ENCODE measurements at regions not wholly inside any gene's neighbourhood (a gene's known extent, or its start where the extent isn't known, plus 50 kb on each side); places are given as distances from the start of the nearest gene placed in this dataset.

DNA sequence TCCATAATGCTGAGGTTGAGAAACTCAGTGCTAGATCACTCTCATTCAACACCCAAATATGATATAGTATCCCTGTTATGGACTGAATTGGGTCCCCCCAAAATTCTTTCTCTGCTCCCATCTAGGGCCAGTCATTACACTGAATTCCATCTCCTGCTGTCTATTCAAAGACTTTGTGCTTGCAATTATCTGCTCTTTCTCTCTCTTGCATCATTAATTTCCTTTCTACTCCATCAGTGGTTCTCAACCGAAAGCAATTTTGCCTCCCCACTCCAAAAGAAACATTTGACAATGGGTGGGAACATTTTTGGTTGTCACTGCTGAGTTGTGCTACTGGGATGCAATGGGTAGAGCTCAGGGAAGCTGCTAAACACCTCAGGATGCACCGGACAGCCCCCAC, 271.5 kb upstream of the CDYL start:
- H2BK120ac ChIP-seq (ENCODE audit: low read depth, low read length), result no peak overlapping the region
- no peak overlapping the region for H3K4me3 ChIP-seq (ENCODE audit: low read length in 2 of 2)
- no peaks in the 10 kb centered on the region for H3K9me3 ChIP-seq (replicated peaks in 1 of 2; ENCODE audit: control insufficient read depth in 2 of 2, insufficient read depth in 1 of 2, low read depth in 1 of 2, low read length in 2 of 2)
- H2AFZ ChIP-seq (ENCODE audit: low read length), result no peak overlapping the region
- no peaks in the 10 kb centered on the region for H3K79me1 ChIP-seq (ENCODE audit: low read depth, low read length)
- H4K8ac ChIP-seq (ENCODE audit: low read depth, low read length), result no peak overlapping the region
- no peak overlapping the region for H4K91ac ChIP-seq (ENCODE audit: low read depth, low read length, poor library complexity)
- H3K36me3 ChIP-seq (replicated peaks in 1 of 2; ENCODE audit: control insufficient read depth in 2 of 2, insufficient read depth in 2 of 2, low read length in 2 of 2), result no peaks in the 10 kb centered on the region
- no peak overlapping the region for H2BK15ac ChIP-seq (ENCODE audit: low read length)
- no peak overlapping the region for H3K4me2 ChIP-seq (ENCODE audit: insufficient read depth, low read length, poor library complexity, severe bottlenecking)
- H3K9ac ChIP-seq (ENCODE audit: low read depth, low read length, poor library complexity), result no peak overlapping the region
- no peak overlapping the region for H2AK5ac ChIP-seq (ENCODE audit: low read depth, low read length)
- no peak for DNase-seq (ENCODE audit: low spot score)
- no peak overlapping the region for H3K14ac ChIP-seq (ENCODE audit: low read length)
- no CpG with 5 or more reads among the region's 2 CpGs for WGBS, 2 donors (ENCODE audit: extremely low coverage in 2 of 2, insufficient read length in 2 of 2, insufficient replicate concordance in 1 of 2)
- H3K18ac ChIP-seq (ENCODE audit: low read length), result no peak overlapping the region
- H3K4ac ChIP-seq (ENCODE audit: low read length), result no peak overlapping the region
- H3K4me1 ChIP-seq (ENCODE audit: control insufficient read depth in 2 of 2, insufficient read depth in 1 of 2, low read depth in 1 of 2, low read length in 2 of 2), result peaks cover 0 to 2% of the 10 kb centered on the region in 2 donors
- no peak overlapping the region for H2BK5ac ChIP-seq (ENCODE audit: low read length)
- no peak overlapping the region for H3K23ac ChIP-seq (ENCODE audit: low read depth, low read length, poor library complexity)
- H3K27ac ChIP-seq (replicated peaks; ENCODE audit: low read length), result no peak overlapping the region
- no peak overlapping the region for H2BK12ac ChIP-seq (ENCODE audit: low read length)
- no peaks in the 10 kb centered on the region for H3K27me3 ChIP-seq (ENCODE audit: control insufficient read depth in 3 of 3, insufficient read depth in 3 of 3, low read depth in 1 of 3, low read length in 3 of 3)

DNA sequence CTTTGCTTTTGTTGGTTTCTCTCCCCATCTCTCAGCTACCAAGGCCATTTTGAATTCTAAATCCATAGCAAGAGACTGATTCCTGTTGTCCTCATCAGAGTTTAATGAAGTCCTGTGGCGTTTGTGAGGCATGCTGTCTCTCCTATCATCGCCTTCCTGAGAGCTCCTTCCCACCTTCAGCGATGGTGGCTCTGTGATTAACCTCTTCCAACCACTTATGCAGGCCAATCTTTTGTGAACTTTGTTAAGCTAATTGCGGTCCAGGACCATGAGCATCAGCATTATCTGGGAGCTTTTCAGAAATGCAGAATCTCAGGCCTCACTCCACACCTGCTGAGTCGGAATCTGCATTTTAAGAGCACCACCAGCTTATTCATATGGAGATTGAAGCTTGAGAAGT, 272.5 kb upstream of the CDYL start:
- no peaks in the 10 kb centered on the region for H3K27me3 ChIP-seq (ENCODE audit: control insufficient read depth in 3 of 3, insufficient read depth in 3 of 3, low read depth in 1 of 3, low read length in 3 of 3)
- H4K91ac ChIP-seq (ENCODE audit: low read depth, low read length, poor library complexity), result no peak overlapping the region
- H3K79me1 ChIP-seq (ENCODE audit: low read depth, low read length), result no peaks in the 10 kb centered on the region
- H2AFZ ChIP-seq (ENCODE audit: low read length), result no peak overlapping the region
- H2BK12ac ChIP-seq (ENCODE audit: low read length), result no peak overlapping the region
- H3K27ac ChIP-seq (replicated peaks; ENCODE audit: low read length), result no peak overlapping the region
- H3K4me3 ChIP-seq (ENCODE audit: low read length in 2 of 2), result no peak overlapping the region
- H2BK5ac ChIP-seq (ENCODE audit: low read length), result no peak overlapping the region
- H3K36me3 ChIP-seq (replicated peaks in 1 of 2; ENCODE audit: control insufficient read depth in 2 of 2, insufficient read depth in 2 of 2, low read length in 2 of 2), result no peaks in the 10 kb centered on the region
- H2AK5ac ChIP-seq (ENCODE audit: low read depth, low read length), result no peak overlapping the region
- H3K9ac ChIP-seq (ENCODE audit: low read depth, low read length, poor library complexity), result no peak overlapping the region
- WGBS, 2 donors (ENCODE audit: extremely low coverage in 2 of 2, insufficient read length in 2 of 2, insufficient replicate concordance in 1 of 2), result no CpG with 5 or more reads among the region's 5 CpGs
- H3K4me1 ChIP-seq (ENCODE audit: control insufficient read depth in 2 of 2, insufficient read depth in 1 of 2, low read depth in 1 of 2, low read length in 2 of 2), result peaks cover 0 to 2% of the 10 kb centered on the region in 2 donors
- H3K4me2 ChIP-seq (ENCODE audit: insufficient read depth, low read length, poor library complexity, severe bottlenecking), result no peak overlapping the region
- H3K14ac ChIP-seq (ENCODE audit: low read length), result no peak overlapping the region
- H2BK15ac ChIP-seq (ENCODE audit: low read length), result no peak overlapping the region
- no peak overlapping the region for H3K18ac ChIP-seq (ENCODE audit: low read length)
- DNase-seq (ENCODE audit: low spot score), result no peak
- H3K4ac ChIP-seq (ENCODE audit: low read length), result no peak overlapping the region
- H4K8ac ChIP-seq (ENCODE audit: low read depth, low read length), result no peak overlapping the region
- H3K23ac ChIP-seq (ENCODE audit: low read depth, low read length, poor library complexity), result no peak overlapping the region
- no peaks in the 10 kb centered on the region for H3K9me3 ChIP-seq (replicated peaks in 1 of 2; ENCODE audit: control insufficient read depth in 2 of 2, insufficient read depth in 1 of 2, low read depth in 1 of 2, low read length in 2 of 2)
- no peak overlapping the region for H2BK120ac ChIP-seq (ENCODE audit: low read depth, low read length)

DNA sequence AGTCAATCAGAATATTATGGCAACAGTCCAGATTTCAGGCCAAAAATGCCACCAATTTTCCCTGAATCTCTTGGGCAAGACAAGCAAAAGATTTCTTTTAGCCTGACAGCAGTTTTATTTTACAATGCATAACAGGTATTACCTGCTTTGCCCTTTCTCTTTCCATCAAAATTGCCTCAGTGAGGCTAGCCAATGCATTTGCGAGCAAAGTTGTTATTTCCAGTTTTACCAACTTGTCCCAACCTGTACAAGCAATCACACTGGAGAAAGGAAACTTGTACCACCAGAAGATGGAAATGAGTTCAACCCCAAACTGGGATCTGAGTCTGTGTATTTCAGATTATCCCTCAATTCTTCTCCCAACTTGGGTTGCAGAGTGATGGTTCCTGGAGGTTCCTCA, 279.9 kb upstream of the CDYL start:
- Histone ChIP-seq H3K4me1 (ENCODE audit: control insufficient read depth in 2 of 2, insufficient read depth in 1 of 2, low read depth in 1 of 2, low read length in 2 of 2) (no peaks in the 10 kb centered on the region), H2BK12ac (ENCODE audit: low read length) (no peak overlapping the region), H3K14ac (ENCODE audit: low read length) (no peak overlapping the region), H3K36me3 (replicated peaks in 1 of 2; ENCODE audit: control insufficient read depth in 2 of 2, insufficient read depth in 2 of 2, low read length in 2 of 2) (no peaks in the 10 kb centered on the region), H2AFZ (ENCODE audit: low read length) (no peak overlapping the region), H4K8ac (ENCODE audit: low read depth, low read length) (no peak overlapping the region), H3K4me3 (ENCODE audit: low read length in 2 of 2) (no peak overlapping the region), H3K4ac (ENCODE audit: low read length) (no peak overlapping the region), H3K79me1 (ENCODE audit: low read depth, low read length) (no peaks in the 10 kb centered on the region), H2BK15ac (ENCODE audit: low read length) (no peak overlapping the region), H4K91ac (ENCODE audit: low read depth, low read length, poor library complexity) (no peak overlapping the region), H3K4me2 (ENCODE audit: insufficient read depth, low read length, poor library complexity, severe bottlenecking) (no peak overlapping the region), H2BK5ac (ENCODE audit: low read length) (no peak overlapping the region), H3K27me3 (ENCODE audit: control insufficient read depth in 3 of 3, insufficient read depth in 3 of 3, low read depth in 1 of 3, low read length in 3 of 3) (no peaks in the 10 kb centered on the region), H2BK120ac (ENCODE audit: low read depth, low read length) (no peak overlapping the region), H3K9ac (ENCODE audit: low read depth, low read length, poor library complexity) (no peak overlapping the region), H3K23ac (ENCODE audit: low read depth, low read length, poor library complexity) (no peak overlapping the region), H3K9me3 (replicated peaks in 1 of 2; ENCODE audit: control insufficient read depth in 2 of 2, insufficient read depth in 1 of 2, low read depth in 1 of 2, low read length in 2 of 2) (no peaks in the 10 kb centered on the region), H3K18ac (ENCODE audit: low read length) (no peak overlapping the region), H3K27ac (replicated peaks; ENCODE audit: low read length) (no peak overlapping the region), H2AK5ac (ENCODE audit: low read depth, low read length) (no peak overlapping the region)
- DNase-seq (ENCODE audit: low spot score), result no peak
- WGBS, 2 donors (ENCODE audit: extremely low coverage in 2 of 2, insufficient read length in 2 of 2, insufficient replicate concordance in 1 of 2), result no CpG with 5 or more reads among the region's 1 CpG

DNA sequence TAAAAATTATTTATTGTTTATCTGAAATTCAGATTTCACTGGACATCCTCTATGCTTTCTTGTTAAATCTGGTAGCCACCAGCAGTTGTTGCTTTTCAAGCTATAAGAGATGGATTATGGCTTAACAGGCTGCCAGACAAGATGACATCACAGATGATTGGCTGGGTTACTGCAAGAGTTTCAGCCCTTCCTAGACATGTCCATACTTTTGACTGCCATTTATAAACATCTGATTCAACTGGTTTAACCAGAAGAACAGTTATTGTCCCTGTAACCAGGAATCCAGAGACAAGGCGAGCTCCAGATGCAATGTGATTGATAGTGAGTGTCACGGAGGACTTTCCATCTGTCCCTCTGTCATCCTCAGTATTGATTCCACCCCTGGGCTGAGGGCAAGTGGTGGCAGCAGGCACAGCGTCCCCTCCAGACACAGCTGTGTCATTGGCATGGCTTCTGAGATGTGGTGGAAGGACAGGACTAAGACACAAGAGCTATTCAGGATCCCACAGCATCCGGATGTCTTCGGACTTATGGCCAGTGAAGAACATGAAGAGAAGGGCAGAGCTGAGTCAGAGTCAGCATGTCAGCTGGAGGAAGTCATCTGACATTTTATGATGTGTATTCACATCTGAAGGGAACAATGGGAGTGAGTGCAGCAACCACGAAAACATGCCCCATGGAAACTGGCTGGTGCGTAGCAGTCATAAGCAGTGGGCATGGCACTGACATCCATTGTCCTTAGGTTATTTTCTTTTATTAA, 284.5 kb upstream of the CDYL start:
- no peak overlapping the region for H2BK12ac ChIP-seq (ENCODE audit: low read length)
- H3K4me2 ChIP-seq (ENCODE audit: insufficient read depth, low read length, poor library complexity, severe bottlenecking), result no peak overlapping the region
- H3K18ac ChIP-seq (ENCODE audit: low read length), result no peak overlapping the region
- no peak overlapping the region for H3K27ac ChIP-seq (replicated peaks; ENCODE audit: low read length)
- no peak overlapping the region for H3K14ac ChIP-seq (ENCODE audit: low read length)
- H3K36me3 ChIP-seq (replicated peaks in 1 of 2; ENCODE audit: control insufficient read depth in 2 of 2, insufficient read depth in 2 of 2, low read length in 2 of 2), result no peaks in the 10 kb centered on the region
- no peak for DNase-seq (ENCODE audit: low spot score)
- no peak overlapping the region for H4K8ac ChIP-seq (ENCODE audit: low read depth, low read length)
- WGBS, 2 donors (ENCODE audit: extremely low coverage in 2 of 2, insufficient read length in 2 of 2, insufficient replicate concordance in 1 of 2), result no CpG with 5 or more reads among the region's 7 CpGs
- peaks cover 0 to 10% of the 10 kb centered on the region in 2 donors for H3K9me3 ChIP-seq (replicated peaks in 1 of 2; ENCODE audit: control insufficient read depth in 2 of 2, insufficient read depth in 1 of 2, low read depth in 1 of 2, low read length in 2 of 2)
- no peak overlapping the region for H3K23ac ChIP-seq (ENCODE audit: low read depth, low read length, poor library complexity)
- no peak overlapping the region for H2BK15ac ChIP-seq (ENCODE audit: low read length)
- H3K9ac ChIP-seq (ENCODE audit: low read depth, low read length, poor library complexity), result no peak overlapping the region
- no peaks in the 10 kb centered on the region for H3K79me1 ChIP-seq (ENCODE audit: low read depth, low read length)
- H3K27me3 ChIP-seq (ENCODE audit: control insufficient read depth in 3 of 3, insufficient read depth in 3 of 3, low read depth in 1 of 3, low read length in 3 of 3), result no peaks in the 10 kb centered on the region
- no peak overlapping the region for H2AK5ac ChIP-seq (ENCODE audit: low read depth, low read length)
- no peak overlapping the region for H2AFZ ChIP-seq (ENCODE audit: low read length)
- H3K4me3 ChIP-seq (ENCODE audit: low read length in 2 of 2), result peak overlapping the region in 1 of 2 donors; percentile 34
- no peak overlapping the region for H2BK5ac ChIP-seq (ENCODE audit: low read length)
- H3K4ac ChIP-seq (ENCODE audit: low read length), result no peak overlapping the region
- H3K4me1 ChIP-seq (ENCODE audit: control insufficient read depth in 2 of 2, insufficient read depth in 1 of 2, low read depth in 1 of 2, low read length in 2 of 2), result no peaks in the 10 kb centered on the region
- H2BK120ac ChIP-seq (ENCODE audit: low read depth, low read length), result no peak overlapping the region
- H4K91ac ChIP-seq (ENCODE audit: low read depth, low read length, poor library complexity), result no peak overlapping the region

Measured in neuronal stem cell (in vitro differentiated cells).